Frontal cortex (tissue), 3 donors: ENCODE measurements at regions not wholly inside any gene's neighbourhood (a gene's known extent, or its start where the extent isn't known, plus 50 kb on each side); places are given as distances from the start of the nearest gene placed in this dataset.
A peak's percentile ranks its signal among the peaks of the same experiment; 100 is the strongest.

ENCODE experiments used
- DNase-seq, 2 donors: peaks; one replicate each; pipeline ENCODE4 v3.0.0; 2012; ENCODE audit warnings: low spot score in 2 of 2
- FAIRE-seq: peaks from 2 replicates; lab custom pipeline; 2012; peaks lifted over from hg19 to GRCh38; lab: Jason Lieb, UNC
- donor health status: control.
- donor health status: control.
- donor health status: control.

GRCh38 chr2:241941691-241942301 lies 72.3 kb downstream of the RTP5 start:
- FAIRE-seq (no peak), DNase-seq (no peak)

- FAIRE-seq (no peak), DNase-seq (no peak)
Measured at GRCh38 chr2:241942416-241943208, 73.1 kb downstream of the RTP5 start.

GRCh38 chr2:241943209-241943850 lies 73.8 kb downstream of the RTP5 start:
- no peak for FAIRE-seq
- DNase-seq, result no peak

- FAIRE-seq, result no peak
- DNase-seq, result no peak
Measured at GRCh38 chr2:241943961-241944575, 74.5 kb downstream of the RTP5 start.

GRCh38 chr2:241944821-241945220 lies 75.3 kb downstream of the RTP5 start:
- DNase-seq, result no peak

GRCh38 chr2:241945311-241945710 lies 75.8 kb downstream of the RTP5 start:
- no peak for DNase-seq
- FAIRE-seq, result no peak

More at GRCh38 chr2:241944821-241945220, 75.3 kb downstream of the RTP5 start:
- FAIRE-seq, result no peak

- FAIRE-seq, result no peak
Measured at GRCh38 chr2:241945803-241946202, 76.3 kb downstream of the RTP5 start.

GRCh38 chr2:241946306-241947003 lies 76.9 kb downstream of the RTP5 start:
- no peak for FAIRE-seq

More at GRCh38 chr2:241945803-241946202, 76.3 kb downstream of the RTP5 start:
- DNase-seq, result no peak

GRCh38 chr2:241947004-241947350 lies 77.4 kb downstream of the RTP5 start:
- DNase-seq, result no peak
- no peak for FAIRE-seq

More at GRCh38 chr2:241946306-241947003, 76.9 kb downstream of the RTP5 start:
- no peak for DNase-seq

GRCh38 chr2:241947401-241947800 lies 77.9 kb downstream of the RTP5 start:
- FAIRE-seq (no peak), DNase-seq (no peak)

GRCh38 chr2:241947876-241948275 lies 78.3 kb downstream of the RTP5 start:
- DNase-seq, result no peak
- FAIRE-seq, result no peak

- DNase-seq (no peak), FAIRE-seq (no peak)
Measured at GRCh38 chr2:241948299-241948897, 78.9 kb downstream of the RTP5 start.

- no peak for FAIRE-seq
Measured at GRCh38 chr2:241948901-241949735, 79.6 kb downstream of the RTP5 start.

GRCh38 chr2:241949736-241950412 lies 80.3 kb downstream of the RTP5 start:
- DNase-seq (no peak), FAIRE-seq (no peak)

More at GRCh38 chr2:241948901-241949735, 79.6 kb downstream of the RTP5 start:
- DNase-seq, result no peak

GRCh38 chr2:241950413-241951315 lies 81.1 kb downstream of the RTP5 start:
- DNase-seq, result peak; percentile 75 to 91
- FAIRE-seq, result no peak

- FAIRE-seq (no peak), DNase-seq (no peak)
Measured at GRCh38 chr2:241951316-241951700, 81.8 kb downstream of the RTP5 start.

GRCh38 chr2:241951920-241952319 lies 82.4 kb downstream of the RTP5 start:
- FAIRE-seq, result no peak

More at GRCh38 chr2:241951920-241952319, 82.4 kb downstream of the RTP5 start:
- DNase-seq, result no peak
